Neural crest cell (in vitro differentiated cells): ENCODE measurements at regions not wholly inside any gene's neighbourhood (a gene's known extent, or its start where the extent isn't known, plus 50 kb on each side); places are given as distances from the start of the nearest gene placed in this dataset.

ENCODE experiments used
- DNase-seq: peaks from one replicate; pipeline ENCODE4 v3.0.0; 2021; ENCODE audit warnings: low read depth, mixed read lengths, low spot score
- H3K27ac Mint-ChIP-seq: one replicate; pipeline ENCODE4 v1.8.0; 2021; ENCODE audit warnings: mild to moderate bottlenecking, mixed read lengths; ENCODE audit not compliant: unreplicated experiment
- H3K27me3 Mint-ChIP-seq: 2 replicates; pipeline ENCODE4 v1.8.0; 2021; ENCODE audit warnings: low read depth, mild to moderate bottlenecking, mixed read lengths
- H3K36me3 Mint-ChIP-seq: 2 replicates; pipeline ENCODE4 v1.8.0; 2021; ENCODE audit warnings: low read depth, mild to moderate bottlenecking, mixed read lengths
- H3K4me1 Mint-ChIP-seq: 2 replicates; pipeline ENCODE4 v1.8.0; 2021; ENCODE audit warnings: mixed read lengths
- H3K4me3 Mint-ChIP-seq: one replicate; pipeline ENCODE4 v1.8.0; 2021; ENCODE audit warnings: mild to moderate bottlenecking, mixed read lengths
- H3K9me3 Mint-ChIP-seq: 2 replicates; pipeline ENCODE4 v1.8.0; 2021; ENCODE audit warnings: mixed read lengths
- TF ChIP-seq, protein P1 (sequence below): fragments of 200-600 bp; sonication (generic); conservative IDR thresholded peaks from 2 replicates; pipeline ENCODE4 v1.5.0; 2021; ENCODE audit warnings: antibody characterized with exemption, mild to moderate bottlenecking

DNA sequence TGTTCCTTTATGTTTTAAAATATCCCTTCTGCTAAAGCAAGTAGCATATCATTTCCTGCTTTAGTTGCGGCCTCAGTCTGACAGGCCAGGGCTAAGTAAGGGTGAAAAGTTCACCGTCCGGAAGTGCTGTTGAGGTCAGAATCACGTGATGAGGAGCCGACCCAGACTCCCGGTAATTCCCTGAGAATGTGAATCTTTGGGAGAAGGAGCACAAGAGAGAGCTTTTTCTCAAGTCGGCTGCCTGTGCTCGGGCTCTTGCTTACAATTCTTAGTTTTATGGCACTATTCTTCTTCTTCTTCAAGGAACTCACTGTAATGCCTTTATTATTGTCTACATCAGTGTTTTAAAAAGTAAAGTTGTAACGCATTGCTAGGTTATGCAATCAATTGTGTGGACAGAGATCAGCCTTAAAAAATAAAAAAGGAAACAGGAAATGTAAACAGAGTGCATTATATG is 309.3 kb downstream of the PRL start:
- Mint-ChIP-seq H3K36me3 (peaks cover 4% of the 10 kb centered on the region), H3K27ac (no peak overlapping the region), H3K4me1 (peaks cover 28% of the 10 kb centered on the region), H3K27me3 (no peaks in the 10 kb centered on the region), H3K9me3 (no peaks in the 10 kb centered on the region), H3K4me3 (no peak overlapping the region)
- TF ChIP-seq, protein P1, sequence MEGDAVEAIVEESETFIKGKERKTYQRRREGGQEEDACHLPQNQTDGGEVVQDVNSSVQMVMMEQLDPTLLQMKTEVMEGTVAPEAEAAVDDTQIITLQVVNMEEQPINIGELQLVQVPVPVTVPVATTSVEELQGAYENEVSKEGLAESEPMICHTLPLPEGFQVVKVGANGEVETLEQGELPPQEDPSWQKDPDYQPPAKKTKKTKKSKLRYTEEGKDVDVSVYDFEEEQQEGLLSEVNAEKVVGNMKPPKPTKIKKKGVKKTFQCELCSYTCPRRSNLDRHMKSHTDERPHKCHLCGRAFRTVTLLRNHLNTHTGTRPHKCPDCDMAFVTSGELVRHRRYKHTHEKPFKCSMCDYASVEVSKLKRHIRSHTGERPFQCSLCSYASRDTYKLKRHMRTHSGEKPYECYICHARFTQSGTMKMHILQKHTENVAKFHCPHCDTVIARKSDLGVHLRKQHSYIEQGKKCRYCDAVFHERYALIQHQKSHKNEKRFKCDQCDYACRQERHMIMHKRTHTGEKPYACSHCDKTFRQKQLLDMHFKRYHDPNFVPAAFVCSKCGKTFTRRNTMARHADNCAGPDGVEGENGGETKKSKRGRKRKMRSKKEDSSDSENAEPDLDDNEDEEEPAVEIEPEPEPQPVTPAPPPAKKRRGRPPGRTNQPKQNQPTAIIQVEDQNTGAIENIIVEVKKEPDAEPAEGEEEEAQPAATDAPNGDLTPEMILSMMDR: no peak
- peak; percentile 28 for DNase-seq

DNA sequence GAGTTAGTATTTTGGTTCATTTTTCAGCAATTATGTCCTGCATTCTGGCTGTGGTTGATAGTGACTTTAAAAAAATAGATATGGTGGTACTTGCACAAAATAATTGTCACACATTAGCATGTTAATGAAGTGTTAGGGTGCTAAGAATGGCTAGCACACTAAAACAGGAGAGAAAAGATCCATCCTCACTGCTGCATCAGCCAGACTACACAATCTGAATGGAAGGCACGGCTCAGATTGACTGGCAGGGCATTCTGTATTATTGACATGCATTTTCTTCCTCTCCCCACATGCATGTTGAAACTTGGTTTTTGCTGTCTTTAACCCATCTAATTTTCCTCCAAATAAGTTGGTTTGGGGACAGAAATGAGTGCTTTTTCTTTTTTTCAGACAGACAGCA is 306.3 kb downstream of the PRL start:
- H3K4me3 Mint-ChIP-seq: no peak overlapping the region
- TF ChIP-seq, protein P1: no peak
- H3K4me1 Mint-ChIP-seq: peaks cover 28% of the 10 kb centered on the region
- no peak for DNase-seq
- no peak overlapping the region for H3K27ac Mint-ChIP-seq
- no peaks in the 10 kb centered on the region for H3K9me3 Mint-ChIP-seq
- H3K27me3 Mint-ChIP-seq: no peaks in the 10 kb centered on the region
- no peaks in the 10 kb centered on the region for H3K36me3 Mint-ChIP-seq

DNA sequence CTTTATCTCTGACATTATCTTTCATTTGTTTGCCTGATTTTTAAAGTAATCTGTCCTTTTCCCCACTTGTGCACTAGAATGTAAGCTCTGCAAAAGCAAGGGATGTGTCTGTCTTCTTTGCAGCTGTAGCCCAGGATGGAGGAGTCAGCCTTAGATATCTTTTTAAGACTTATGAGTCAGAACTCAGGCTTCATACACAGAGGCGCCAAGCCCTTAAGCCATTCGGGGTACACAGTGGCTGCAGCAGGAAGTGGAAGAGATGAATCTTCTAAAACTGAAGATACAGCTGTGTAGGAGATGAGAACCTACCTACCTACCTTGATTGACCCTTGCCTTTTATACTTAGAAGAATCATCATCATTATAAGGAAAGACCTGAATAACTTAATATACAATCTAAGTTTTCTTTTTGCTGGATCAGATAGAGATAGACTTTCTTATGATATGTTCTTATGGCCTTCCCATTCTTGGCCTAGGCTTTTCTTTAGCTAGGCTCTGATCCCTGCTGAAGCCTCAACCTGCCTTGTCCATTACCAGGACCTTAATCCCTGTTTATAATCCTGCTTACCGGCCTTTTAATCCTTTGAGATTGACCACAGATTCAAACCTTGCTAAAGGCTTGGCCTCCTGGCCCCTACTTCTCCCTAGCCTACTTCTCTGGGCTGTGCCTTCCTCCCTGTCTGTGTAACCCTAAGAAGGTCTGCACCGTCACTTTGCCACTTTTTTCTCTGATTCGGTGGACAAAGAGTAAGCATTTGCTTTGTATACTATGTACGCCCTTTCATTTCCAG is 304.5 kb downstream of the PRL start:
- no peak overlapping the region for H3K27ac Mint-ChIP-seq
- H3K36me3 Mint-ChIP-seq: no peaks in the 10 kb centered on the region
- no peak overlapping the region for H3K4me3 Mint-ChIP-seq
- no peak for DNase-seq
- no peaks in the 10 kb centered on the region for H3K9me3 Mint-ChIP-seq
- H3K4me1 Mint-ChIP-seq: peaks cover 35% of the 10 kb centered on the region
- no peaks in the 10 kb centered on the region for H3K27me3 Mint-ChIP-seq
- TF ChIP-seq, protein P1: no peak

DNA sequence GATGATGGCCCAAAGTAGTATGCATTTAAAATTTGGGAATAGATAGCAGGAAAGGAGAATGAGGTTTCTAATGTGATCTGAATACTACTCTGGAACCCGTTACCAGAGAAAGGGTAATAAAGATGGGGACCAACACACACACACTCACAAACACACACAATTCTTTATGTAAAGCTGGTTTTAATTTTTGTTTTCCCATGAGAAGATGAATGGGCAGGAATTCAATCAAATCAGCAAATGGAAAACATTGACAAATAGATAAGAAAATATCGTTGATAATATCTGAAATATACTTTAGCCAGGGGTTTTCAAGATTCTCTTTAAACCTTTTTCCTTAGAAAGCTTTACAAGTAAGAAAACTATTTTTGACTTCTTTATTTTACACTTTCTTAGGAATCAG is 303.0 kb downstream of the PRL start:
- no peaks in the 10 kb centered on the region for H3K9me3 Mint-ChIP-seq
- H3K27ac Mint-ChIP-seq: no peak overlapping the region
- TF ChIP-seq, protein P1: no peak
- no peaks in the 10 kb centered on the region for H3K27me3 Mint-ChIP-seq
- H3K4me3 Mint-ChIP-seq: no peak overlapping the region
- no peak for DNase-seq
- H3K4me1 Mint-ChIP-seq: peaks cover 39% of the 10 kb centered on the region
- H3K36me3 Mint-ChIP-seq: no peaks in the 10 kb centered on the region

DNA sequence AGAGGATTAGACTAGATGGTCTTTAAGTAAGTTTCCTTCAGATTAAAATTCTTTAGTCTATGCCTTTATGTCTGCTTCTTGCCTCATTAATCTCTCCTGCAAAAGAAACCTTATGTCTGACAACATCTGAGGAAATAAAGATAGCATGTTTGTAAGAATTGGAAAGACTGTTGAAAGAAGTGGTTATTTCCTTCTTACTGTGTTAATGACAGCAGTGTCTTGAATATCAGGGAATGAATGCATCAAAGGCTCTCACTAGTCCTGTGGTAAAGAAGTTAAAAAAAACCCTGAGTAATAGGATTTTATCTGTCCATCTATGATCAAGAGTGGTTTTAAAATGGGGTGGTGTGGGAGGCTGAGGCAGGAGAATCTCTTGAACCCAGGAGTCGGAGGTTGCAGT is 302.0 kb downstream of the PRL start:
- Mint-ChIP-seq H3K4me3 (no peak overlapping the region), H3K9me3 (no peaks in the 10 kb centered on the region), H3K4me1 (peaks cover 45% of the 10 kb centered on the region), H3K27me3 (no peaks in the 10 kb centered on the region), H3K36me3 (no peaks in the 10 kb centered on the region), H3K27ac (no peak overlapping the region)
- no peak for DNase-seq
- TF ChIP-seq, protein P1: no peak
